ENCODE measurements at regions not wholly inside any gene's neighbourhood (a gene's known extent, or its start where the extent isn't known, plus 50 kb on each side); places are given as distances from the start of the nearest gene placed in this dataset.

DNA sequence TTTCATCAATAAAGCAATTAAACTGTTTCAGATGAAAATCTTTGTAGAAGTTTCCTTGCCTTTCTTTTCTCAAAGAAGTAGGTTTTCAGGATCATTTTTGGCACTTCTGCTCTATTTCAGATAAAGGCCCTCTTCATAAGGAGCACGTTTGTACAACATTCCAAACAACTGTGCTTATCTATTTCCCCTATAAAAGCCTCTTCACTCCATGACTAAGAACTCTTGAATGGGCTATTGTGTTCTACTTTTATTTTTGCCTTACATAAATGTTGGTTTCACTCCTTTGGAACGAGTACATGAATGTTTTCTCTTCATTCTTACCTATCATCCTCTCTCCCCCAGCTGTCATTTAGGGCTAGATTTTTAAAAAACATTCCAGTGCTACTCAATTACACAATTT, 288.0 kb upstream of the PPP1R2C start:
- no peak for TF ChIP-seq ZFP3 (CRISPR knock-in tag; IDR thresholded peaks at IDR 0.05)
- no peak for TF ChIP-seq GLIS3 (CRISPR knock-in tag; IDR thresholded peaks at IDR 0.05)
- TF ChIP-seq, protein P1, sequence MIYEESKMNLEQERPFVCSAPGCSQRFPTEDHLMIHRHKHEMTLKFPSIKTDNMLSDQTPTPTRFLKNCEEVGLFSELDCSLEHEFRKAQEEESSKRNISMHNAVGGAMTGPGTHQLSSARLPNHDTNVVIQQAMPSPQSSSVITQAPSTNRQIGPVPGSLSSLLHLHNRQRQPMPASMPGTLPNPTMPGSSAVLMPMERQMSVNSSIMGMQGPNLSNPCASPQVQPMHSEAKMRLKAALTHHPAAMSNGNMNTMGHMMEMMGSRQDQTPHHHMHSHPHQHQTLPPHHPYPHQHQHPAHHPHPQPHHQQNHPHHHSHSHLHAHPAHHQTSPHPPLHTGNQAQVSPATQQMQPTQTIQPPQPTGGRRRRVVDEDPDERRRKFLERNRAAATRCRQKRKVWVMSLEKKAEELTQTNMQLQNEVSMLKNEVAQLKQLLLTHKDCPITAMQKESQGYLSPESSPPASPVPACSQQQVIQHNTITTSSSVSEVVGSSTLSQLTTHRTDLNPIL (CRISPR knock-in tag; IDR thresholded peaks at IDR 0.05; ENCODE audit: low read depth) = no peak
- TF ChIP-seq PPARA (CRISPR knock-in tag; IDR thresholded peaks at IDR 0.05; ENCODE audit: borderline replicate concordance) = no peak
- no peak for TF ChIP-seq ZFP30 (CRISPR knock-in tag; IDR thresholded peaks at IDR 0.05)
- no peak for TF ChIP-seq OSR1 (CRISPR knock-in tag; IDR thresholded peaks at IDR 0.05)
- TF ChIP-seq TOX (CRISPR knock-in tag; IDR thresholded peaks at IDR 0.05; ENCODE audit: borderline replicate concordance) = no peak
- TF ChIP-seq, protein P2, sequence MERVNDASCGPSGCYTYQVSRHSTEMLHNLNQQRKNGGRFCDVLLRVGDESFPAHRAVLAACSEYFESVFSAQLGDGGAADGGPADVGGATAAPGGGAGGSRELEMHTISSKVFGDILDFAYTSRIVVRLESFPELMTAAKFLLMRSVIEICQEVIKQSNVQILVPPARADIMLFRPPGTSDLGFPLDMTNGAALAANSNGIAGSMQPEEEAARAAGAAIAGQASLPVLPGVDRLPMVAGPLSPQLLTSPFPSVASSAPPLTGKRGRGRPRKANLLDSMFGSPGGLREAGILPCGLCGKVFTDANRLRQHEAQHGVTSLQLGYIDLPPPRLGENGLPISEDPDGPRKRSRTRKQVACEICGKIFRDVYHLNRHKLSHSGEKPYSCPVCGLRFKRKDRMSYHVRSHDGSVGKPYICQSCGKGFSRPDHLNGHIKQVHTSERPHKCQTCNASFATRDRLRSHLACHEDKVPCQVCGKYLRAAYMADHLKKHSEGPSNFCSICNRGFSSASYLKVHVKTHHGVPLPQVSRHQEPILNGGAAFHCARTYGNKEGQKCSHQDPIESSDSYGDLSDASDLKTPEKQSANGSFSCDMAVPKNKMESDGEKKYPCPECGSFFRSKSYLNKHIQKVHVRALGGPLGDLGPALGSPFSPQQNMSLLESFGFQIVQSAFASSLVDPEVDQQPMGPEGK (CRISPR knock-in tag; IDR thresholded peaks at IDR 0.05; ENCODE audit: borderline replicate concordance) = no peak
